HFF-Myc (cell line): ENCODE measurements at regions not wholly inside any gene's neighbourhood (a gene's known extent, or its start where the extent isn't known, plus 50 kb on each side); places are given as distances from the start of the nearest gene placed in this dataset.

Experiments used
- DNase-seq: peaks from one replicate; pipeline ENCODE4 v3.0.0-alpha.2; 2011; ENCODE audit warnings: low read depth; ENCODE audit errors: extremely low read depth
- H3K4me3 ChIP-seq: replicated peaks from 2 replicates; pipeline ENCODE4 v1.5.1; 2011; ENCODE audit warnings: low read depth, mild to moderate bottlenecking, control low read depth, low read length
- TF ChIP-seq, protein P1 (sequence below): IDR thresholded peaks from 2 replicates; pipeline ENCODE4 v1.5.1; 2012; ENCODE audit warnings: mild to moderate bottlenecking, low read depth, low read length, control low read depth; ENCODE audit errors: missing control alignments

DNA sequence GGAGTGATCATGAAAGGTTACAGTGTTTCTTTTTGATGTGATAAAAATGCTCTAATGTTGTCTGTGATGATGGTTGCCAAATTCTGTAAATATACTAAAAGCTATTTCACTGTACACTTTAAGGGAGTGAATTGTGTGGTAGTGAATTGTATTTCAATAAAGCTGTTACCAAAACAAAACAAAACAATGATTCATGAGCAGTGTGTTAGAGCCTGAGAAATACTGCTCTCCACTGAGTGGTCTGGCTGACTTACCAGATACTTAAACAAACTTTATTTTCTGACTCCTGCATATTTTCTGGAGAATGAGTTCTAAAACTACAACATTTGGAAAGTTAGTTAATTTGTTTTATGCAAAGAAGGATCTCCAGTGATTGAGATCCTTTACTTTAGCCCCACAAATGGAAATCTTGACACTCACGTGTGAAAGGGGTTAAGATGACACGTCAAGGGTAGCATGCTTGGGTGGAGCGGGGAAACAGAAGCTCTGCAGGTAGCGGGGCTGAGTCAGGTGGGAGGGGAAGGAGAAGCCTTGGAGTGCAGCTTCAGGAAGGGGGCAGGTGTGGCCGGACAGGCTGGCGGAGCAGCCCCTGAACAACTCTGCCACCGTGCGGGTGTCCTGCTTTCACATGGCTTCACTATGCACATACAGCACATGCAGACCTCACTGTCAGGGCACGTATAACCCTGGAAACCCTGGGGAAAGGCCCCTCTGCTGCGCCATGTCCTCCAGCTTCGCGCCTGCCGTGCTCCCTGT, 256.7 kb downstream of the IRX1 start:
- no peak for DNase-seq
- no peak overlapping the region for H3K4me3 ChIP-seq
- TF ChIP-seq, protein P1, sequence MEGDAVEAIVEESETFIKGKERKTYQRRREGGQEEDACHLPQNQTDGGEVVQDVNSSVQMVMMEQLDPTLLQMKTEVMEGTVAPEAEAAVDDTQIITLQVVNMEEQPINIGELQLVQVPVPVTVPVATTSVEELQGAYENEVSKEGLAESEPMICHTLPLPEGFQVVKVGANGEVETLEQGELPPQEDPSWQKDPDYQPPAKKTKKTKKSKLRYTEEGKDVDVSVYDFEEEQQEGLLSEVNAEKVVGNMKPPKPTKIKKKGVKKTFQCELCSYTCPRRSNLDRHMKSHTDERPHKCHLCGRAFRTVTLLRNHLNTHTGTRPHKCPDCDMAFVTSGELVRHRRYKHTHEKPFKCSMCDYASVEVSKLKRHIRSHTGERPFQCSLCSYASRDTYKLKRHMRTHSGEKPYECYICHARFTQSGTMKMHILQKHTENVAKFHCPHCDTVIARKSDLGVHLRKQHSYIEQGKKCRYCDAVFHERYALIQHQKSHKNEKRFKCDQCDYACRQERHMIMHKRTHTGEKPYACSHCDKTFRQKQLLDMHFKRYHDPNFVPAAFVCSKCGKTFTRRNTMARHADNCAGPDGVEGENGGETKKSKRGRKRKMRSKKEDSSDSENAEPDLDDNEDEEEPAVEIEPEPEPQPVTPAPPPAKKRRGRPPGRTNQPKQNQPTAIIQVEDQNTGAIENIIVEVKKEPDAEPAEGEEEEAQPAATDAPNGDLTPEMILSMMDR: no peak

DNA sequence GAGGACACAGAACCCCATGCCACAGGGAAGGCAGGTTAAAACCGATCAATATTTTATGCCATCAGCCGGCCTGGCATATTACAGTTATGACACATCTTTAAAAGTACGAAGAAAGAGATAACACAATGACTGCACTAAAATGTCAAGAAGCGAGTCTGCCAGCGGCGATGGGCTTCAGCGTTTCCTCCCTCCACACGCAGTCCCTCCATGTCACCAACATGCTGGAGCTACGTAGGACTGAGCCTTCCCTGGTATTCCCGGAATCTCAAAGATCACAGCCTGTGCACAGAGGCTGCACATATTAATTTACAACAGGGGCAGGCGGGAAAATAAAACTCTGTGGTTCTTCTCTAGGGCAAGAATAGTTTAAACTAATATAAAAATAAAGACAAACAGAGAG, 257.7 kb downstream of the IRX1 start:
- TF ChIP-seq, protein P1: no peak
- DNase-seq: no peak
- H3K4me3 ChIP-seq: no peak overlapping the region

DNA sequence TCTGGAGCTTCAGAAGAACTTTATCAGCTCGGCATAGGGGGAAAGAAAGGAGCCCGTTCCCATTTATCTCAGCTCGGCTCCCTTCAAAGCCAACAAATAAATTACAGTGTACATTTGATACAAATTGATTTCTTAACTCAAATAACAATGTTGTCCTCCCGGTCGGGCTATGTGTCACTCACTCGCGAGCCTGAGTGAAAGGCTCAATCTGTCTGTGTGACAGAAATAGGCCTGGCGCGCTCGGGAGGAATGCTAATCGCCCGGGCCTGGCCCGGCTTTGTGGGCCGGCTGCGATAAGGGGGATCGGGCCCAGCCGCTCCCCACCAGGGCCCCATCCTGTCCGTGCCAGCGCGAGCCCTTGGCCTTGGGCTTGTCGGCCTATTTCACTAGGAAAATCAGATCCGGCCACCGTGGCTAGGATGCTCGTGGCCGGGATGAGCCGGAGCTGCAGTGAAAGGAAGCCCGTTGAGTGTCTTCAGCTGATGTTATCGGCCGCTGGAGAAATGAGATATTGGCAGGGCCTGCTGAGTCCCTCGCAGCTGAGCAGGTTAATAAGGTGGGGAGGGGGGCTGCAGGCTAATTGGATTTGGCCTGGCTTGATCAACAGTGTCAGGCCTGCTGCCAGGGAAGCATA, 258.7 kb downstream of the IRX1 start:
- TF ChIP-seq, protein P1: no peak
- no peak for DNase-seq
- no peak overlapping the region for H3K4me3 ChIP-seq

DNA sequence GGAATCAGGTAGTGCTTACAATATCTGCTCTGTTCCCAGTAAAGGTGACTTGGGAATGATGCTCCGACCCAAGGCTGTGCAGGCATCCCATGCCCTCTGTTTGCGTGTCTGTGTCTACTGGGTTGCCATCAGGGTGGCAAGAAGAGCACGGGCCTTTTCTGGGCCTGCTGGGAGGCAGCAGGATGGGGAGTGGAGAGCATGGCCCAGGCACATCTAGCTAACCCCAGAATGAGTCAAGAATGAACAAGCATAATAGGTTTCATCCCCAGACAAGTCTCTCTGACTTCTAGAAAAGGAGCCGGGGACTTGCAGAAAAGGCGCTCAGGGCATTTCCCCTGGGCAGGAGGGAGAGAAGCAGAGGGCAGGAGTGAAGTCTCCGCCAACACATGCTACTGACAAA, 260.4 kb downstream of the IRX1 start:
- no peak overlapping the region for H3K4me3 ChIP-seq
- TF ChIP-seq, protein P1: no peak
- no peak for DNase-seq

DNA sequence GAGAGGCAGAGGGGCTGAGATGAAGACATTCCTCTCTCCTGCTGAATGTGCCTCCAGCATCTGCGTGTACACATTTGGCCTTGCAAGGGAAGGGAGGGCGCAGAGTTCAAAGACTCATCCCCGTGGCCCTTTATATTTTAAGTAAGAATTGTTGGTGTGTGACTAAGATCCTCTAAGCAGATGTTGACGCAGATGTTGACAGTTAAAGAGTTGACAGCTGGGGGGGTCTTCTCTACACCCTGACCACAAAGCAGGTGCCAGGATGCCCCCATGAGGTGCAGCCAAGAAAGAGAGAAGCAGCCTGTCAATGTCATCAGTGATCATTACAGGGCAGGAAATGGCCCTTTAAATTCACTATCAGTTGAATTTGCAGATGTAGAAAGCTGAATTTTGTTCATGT, 262.9 kb downstream of the IRX1 start:
- TF ChIP-seq, protein P1: no peak
- H3K4me3 ChIP-seq: no peak overlapping the region
- no peak for DNase-seq

DNA sequence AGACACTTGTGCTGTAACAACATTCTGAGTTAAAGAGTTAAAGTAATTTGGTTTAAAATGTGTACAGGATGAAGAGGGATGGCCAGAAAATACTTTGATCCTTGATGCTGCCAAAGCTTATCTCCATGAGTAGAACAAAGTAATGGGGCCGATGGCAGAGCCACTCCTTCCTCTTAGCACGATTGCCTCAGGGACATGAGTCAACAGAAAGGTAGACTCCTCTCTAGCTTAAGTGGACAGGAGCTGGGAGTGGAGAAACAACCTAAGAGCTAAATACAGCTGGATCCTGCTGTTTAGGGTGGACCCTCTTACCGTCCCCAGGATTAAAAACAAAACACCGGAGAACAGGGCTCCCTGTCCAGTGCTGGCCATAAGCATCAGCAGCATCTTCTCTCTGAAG, 267.3 kb downstream of the IRX1 start:
- no peak for DNase-seq
- TF ChIP-seq, protein P1: no peak
- H3K4me3 ChIP-seq: no peak overlapping the region
